Thyroid gland (tissue), 4 donors: ENCODE measurements at regions not wholly inside any gene's neighbourhood (a gene's known extent, or its start where the extent isn't known, plus 50 kb on each side); places are given as distances from the start of the nearest gene placed in this dataset.

Source experiments
- DNase-seq, 2 donors: peaks; one replicate each; pipeline ENCODE4 v3.0.0-alpha.2; 2019
- H3K27ac ChIP-seq, 3 donors: fragments of 200-600 bp; sonication (generic); 1 replicate in 2 of 3; 2 replicates in 1 of 3; pipeline ENCODE4 v1.5.1; 2016 to 2019; ENCODE audit warnings: mild to moderate bottlenecking in 1 of 3, moderate library complexity in 1 of 3
- H3K27me3 ChIP-seq: fragments of 200-600 bp; sonication (generic); one replicate; pipeline ENCODE4 v1.5.1; 2019
- H3K36me3 ChIP-seq, 2 donors: fragments of 200-600 bp; sonication (generic); one replicate each; pipeline ENCODE4 v1.5.1; 2016 to 2019
- H3K4me1 ChIP-seq, 2 donors: fragments of 200-600 bp; sonication (generic); one replicate each; pipeline ENCODE4 v1.5.1; 2017 to 2019
- H3K4me3 ChIP-seq, 3 donors: fragments of 200-600 bp; sonication (generic); replicated peaks in 1 of 3; 1 replicate in 2 of 3; 2 replicates in 1 of 3; pipeline ENCODE4 v1.5.1; 2016; ENCODE audit warnings: mild to moderate bottlenecking in 1 of 3
- H3K9me3 ChIP-seq: fragments of 200-600 bp; sonication (generic); one replicate; pipeline ENCODE4 v1.5.1; 2017
- POLR2A ChIP-seq, 2 donors: fragments of 450-650 bp; IDR thresholded peaks; one replicate each; pipeline ENCODE4 v1.6.1; 2017; ENCODE audit warnings: antibody characterized with exemption in 2 of 2, mild to moderate bottlenecking in 2 of 2, moderate library complexity in 1 of 2
- WGBS, 2 donors: methylation state at CpG; one replicate each; pipeline ENCODE4 v1.1.5; 2017; 5-methylcytosine and 5-hydroxymethylcytosine counted together
- intact Hi-C: fragments of 100-400 bp; cut with DNase I; formaldehyde crosslinking; loops from one replicate; pipeline ENCODE4 v1.15.1; 2023
- TF ChIP-seq, protein P1 (sequence below), 6 experiments: fragments of 200-600 bp in 3 of 6; fragments of 450-650 bp in 3 of 6; sonication (generic) in 3 of 6; IDR thresholded peaks; one replicate each; pipeline ENCODE4 v1.5.1; 2016 to 2019; ENCODE audit warnings: antibody characterized with exemption in 6 of 6, mild to moderate bottlenecking in 2 of 6, inconsistent platforms in 1 of 6, moderate library complexity in 1 of 6

DNA sequence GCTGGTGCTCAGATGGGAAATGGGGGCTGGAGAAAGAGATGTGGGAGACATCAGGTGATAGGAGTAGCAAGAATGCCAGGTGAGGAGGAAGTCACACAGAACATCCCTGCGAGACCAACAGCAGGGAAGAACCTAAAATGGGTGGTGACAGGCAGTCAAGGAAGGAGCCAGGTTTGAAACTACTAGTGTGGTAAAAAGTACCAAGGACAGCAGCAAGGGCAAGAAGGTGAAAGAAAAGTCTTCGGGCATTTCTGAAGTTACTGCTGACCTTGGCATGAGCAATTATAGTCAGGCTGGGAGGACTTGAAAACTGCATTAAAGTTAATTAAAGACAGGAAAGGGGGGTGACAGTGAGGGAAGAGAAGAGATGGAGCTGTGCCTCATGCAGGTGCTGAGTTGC lies 410.4 kb downstream of the RAD51AP2 start:
- H3K4me1 ChIP-seq: peaks cover 12 to 18% of the 10 kb centered on the region in 2 donors
- intact Hi-C loops: no loop called here
- WGBS, 2 donors: 44 to 50% methylated on average over 2 of the region's 2 CpGs

DNA sequence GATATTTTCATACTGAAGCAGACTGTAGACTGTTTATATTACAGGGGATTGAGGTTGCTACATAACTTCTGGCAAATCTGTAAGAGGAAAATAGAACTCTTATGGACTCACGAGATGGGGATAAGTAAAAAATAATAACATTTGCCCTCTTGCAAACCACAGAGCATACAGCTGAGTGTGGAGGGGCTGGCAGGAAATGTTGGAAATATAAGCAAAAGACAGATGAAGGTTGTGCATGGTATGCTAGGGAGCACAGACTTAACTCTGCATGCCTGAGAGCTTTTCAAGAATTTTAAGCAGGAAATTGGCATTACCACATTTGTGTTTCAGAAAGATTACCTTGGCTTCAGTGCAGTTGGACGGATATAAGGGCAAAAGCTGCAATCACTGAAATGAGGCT lies 411.1 kb downstream of the RAD51AP2 start:
- H3K4me1 ChIP-seq: peaks cover 12 to 18% of the 10 kb centered on the region in 2 donors
- TF ChIP-seq, protein P1, sequence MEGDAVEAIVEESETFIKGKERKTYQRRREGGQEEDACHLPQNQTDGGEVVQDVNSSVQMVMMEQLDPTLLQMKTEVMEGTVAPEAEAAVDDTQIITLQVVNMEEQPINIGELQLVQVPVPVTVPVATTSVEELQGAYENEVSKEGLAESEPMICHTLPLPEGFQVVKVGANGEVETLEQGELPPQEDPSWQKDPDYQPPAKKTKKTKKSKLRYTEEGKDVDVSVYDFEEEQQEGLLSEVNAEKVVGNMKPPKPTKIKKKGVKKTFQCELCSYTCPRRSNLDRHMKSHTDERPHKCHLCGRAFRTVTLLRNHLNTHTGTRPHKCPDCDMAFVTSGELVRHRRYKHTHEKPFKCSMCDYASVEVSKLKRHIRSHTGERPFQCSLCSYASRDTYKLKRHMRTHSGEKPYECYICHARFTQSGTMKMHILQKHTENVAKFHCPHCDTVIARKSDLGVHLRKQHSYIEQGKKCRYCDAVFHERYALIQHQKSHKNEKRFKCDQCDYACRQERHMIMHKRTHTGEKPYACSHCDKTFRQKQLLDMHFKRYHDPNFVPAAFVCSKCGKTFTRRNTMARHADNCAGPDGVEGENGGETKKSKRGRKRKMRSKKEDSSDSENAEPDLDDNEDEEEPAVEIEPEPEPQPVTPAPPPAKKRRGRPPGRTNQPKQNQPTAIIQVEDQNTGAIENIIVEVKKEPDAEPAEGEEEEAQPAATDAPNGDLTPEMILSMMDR (IDR thresholded peaks at IDR 0.05): no peak
- no peak for TF ChIP-seq POLR2A (IDR thresholded peaks at IDR 0.05)
- 10 to 12% methylated on average over 2 of the region's 2 CpGs for WGBS, 2 donors
- DNase-seq: no peak
- no peak overlapping the region for H3K27ac ChIP-seq
- H3K27me3 ChIP-seq: no peaks in the 10 kb centered on the region
- H3K36me3 ChIP-seq: no peaks in the 10 kb centered on the region
- H3K4me3 ChIP-seq: no peak overlapping the region
- intact Hi-C loops: no loop called here
- no peaks in the 10 kb centered on the region for H3K9me3 ChIP-seq

More for the DNA sequence above, 410.4 kb downstream of the RAD51AP2 start:
- H3K36me3 ChIP-seq: no peaks in the 10 kb centered on the region
- no peak for DNase-seq
- H3K4me3 ChIP-seq: no peak overlapping the region
- H3K27me3 ChIP-seq: no peaks in the 10 kb centered on the region
- H3K9me3 ChIP-seq: no peaks in the 10 kb centered on the region
- TF ChIP-seq, protein P1 (IDR thresholded peaks at IDR 0.05): no peak
- TF ChIP-seq POLR2A (IDR thresholded peaks at IDR 0.05): no peak
- no peak overlapping the region for H3K27ac ChIP-seq

DNA sequence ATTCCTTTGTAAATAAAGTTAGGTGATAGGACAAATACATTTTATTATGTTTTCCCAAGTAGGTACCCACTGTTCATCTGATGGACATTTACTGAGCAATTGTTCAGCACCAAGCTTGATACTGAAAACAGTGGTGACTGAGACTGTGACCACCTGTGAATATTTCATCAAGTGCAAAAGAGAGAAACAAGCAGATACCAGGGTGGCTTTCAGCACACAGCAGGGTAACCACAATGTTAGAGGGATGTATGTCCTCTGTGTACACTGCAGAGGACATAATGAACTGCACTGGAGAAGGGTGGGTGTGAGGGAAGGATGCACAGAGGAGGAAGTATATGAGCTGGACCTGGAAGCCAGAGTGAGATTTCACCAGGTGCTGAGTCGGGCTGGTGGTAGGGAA lies 411.8 kb downstream of the RAD51AP2 start:
- Histone ChIP-seq H3K27ac (no peak overlapping the region), H3K27me3 (no peaks in the 10 kb centered on the region), H3K4me3 (no peak overlapping the region), H3K4me1 (peaks cover 12 to 18% of the 10 kb centered on the region in 2 donors), H3K9me3 (no peaks in the 10 kb centered on the region), H3K36me3 (no peaks in the 10 kb centered on the region)
- no peak for DNase-seq
- intact Hi-C loops: no loop called here
- TF ChIP-seq, protein P1 (IDR thresholded peaks at IDR 0.05): no peak
- no peak for TF ChIP-seq POLR2A (IDR thresholded peaks at IDR 0.05)
- 81 to 91% methylated on average over 1 of the region's 1 CpG for WGBS, 2 donors

DNA sequence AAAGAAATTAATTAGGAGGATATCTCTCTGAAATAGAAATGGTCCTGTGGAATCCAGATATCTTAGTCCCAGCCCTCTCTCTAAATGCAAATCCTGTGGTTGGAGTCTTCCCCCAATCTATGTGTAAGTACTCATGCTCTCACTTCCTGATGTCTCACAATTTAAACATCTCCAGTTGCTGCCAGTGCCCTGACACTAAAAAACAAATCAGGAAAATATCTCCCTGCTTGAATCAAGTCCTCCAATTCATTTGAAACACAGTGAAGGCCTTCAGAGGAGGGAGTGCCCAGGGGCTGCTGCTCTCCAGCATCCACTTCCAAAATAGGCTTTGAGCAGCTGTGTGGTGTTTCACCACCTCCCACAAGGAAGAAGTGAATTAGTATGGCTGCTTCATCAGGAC lies 413.8 kb downstream of the RAD51AP2 start:
- Histone ChIP-seq H3K27ac (no peak overlapping the region), H3K4me1 (peaks cover 12 to 18% of the 10 kb centered on the region in 2 donors), H3K27me3 (no peaks in the 10 kb centered on the region), H3K36me3 (no peaks in the 10 kb centered on the region), H3K4me3 (no peak overlapping the region), H3K9me3 (no peaks in the 10 kb centered on the region)
- TF ChIP-seq POLR2A (IDR thresholded peaks at IDR 0.05): no peak
- TF ChIP-seq, protein P1 (IDR thresholded peaks at IDR 0.05): no peak
- no peak for DNase-seq
- intact Hi-C loops: no loop called here

DNA sequence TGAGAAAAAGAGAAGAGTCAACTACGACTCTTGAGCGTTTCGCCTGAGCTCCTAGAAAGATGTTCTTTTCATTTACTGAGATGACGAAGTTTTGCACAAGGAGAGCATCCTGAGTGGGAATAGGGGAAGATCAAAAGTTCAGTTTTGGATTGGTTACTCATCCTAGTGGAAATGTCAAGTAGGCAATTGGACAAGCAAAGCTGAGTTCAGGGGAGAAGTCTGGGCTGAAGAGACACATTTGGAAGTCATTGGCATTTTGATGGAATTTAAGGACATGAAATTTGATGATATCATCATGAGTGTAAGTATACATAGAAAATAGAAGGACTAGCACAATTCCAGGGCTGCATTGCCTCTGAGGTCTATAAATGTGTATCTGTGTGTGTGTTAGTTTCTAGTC lies 416.6 kb downstream of the RAD51AP2 start:
- H3K4me1 ChIP-seq: peaks cover 0 to 3% of the 10 kb centered on the region in 2 donors
- no peaks in the 10 kb centered on the region for H3K9me3 ChIP-seq
- H3K36me3 ChIP-seq: no peaks in the 10 kb centered on the region
- no peaks in the 10 kb centered on the region for H3K27me3 ChIP-seq
- DNase-seq: no peak
- 79 to 84% methylated on average over 4 of the region's 4 CpGs for WGBS, 2 donors
- no peak overlapping the region for H3K27ac ChIP-seq
- no peak overlapping the region for H3K4me3 ChIP-seq
- intact Hi-C loops: no loop called here
- no peak for TF ChIP-seq POLR2A (IDR thresholded peaks at IDR 0.05)
- TF ChIP-seq, protein P1 (IDR thresholded peaks at IDR 0.05): no peak
